ENCODE measurements at regions not wholly inside any gene's neighbourhood (a gene's known extent, or its start where the extent isn't known, plus 50 kb on each side); places are given as distances from the start of the nearest gene placed in this dataset.
"Not testable (repeated sequence)": the region's sequence is repeated elsewhere in the genome, so short reads cannot be mapped to it uniquely, and the experiment has no call there.

GRCh38 chr13:58704953-58705352 is 1073.4 kb downstream of the PCDH17 start:
- H3K4me2 ChIP-seq (ENCODE audit: low read length): no peak overlapping the region
- no peaks in the 10 kb centered on the region for H3K9me2 ChIP-seq (replicated peaks; ENCODE audit: control insufficient read depth, low read length)
- no peaks in the 10 kb centered on the region for H3K79me2 ChIP-seq (ENCODE audit: control insufficient read depth, low read length)
- no peaks in the 10 kb centered on the region for H4K20me1 ChIP-seq (ENCODE audit: control insufficient read depth, insufficient read depth, low read depth, low read length)
- TF ChIP-seq CTCF (IDR thresholded peaks at IDR 0.05; ENCODE audit: low read depth, low read length, poor library complexity, severe bottlenecking) (no peak), EZH2phosphoT487 (IDR thresholded peaks at IDR 0.05; ENCODE audit: borderline replicate concordance, low read length) (no peak)
- H3K36me3 ChIP-seq (ENCODE audit: control insufficient read depth, low read length): no peaks in the 10 kb centered on the region
- no peaks in the 10 kb centered on the region for H3K9me3 ChIP-seq (ENCODE audit: control insufficient read depth, insufficient read depth, low read length)
- no peaks in the 10 kb centered on the region for H3K27me3 ChIP-seq (ENCODE audit: control insufficient read depth, low read length)
- H3K27ac ChIP-seq (ENCODE audit: low read depth, low read length): no peak overlapping the region
- H3F3A ChIP-seq (ENCODE audit: control insufficient read depth, insufficient read depth): no peaks in the 10 kb centered on the region
- no peak overlapping the region for H3K4me3 ChIP-seq (ENCODE audit: low read length)
- no peaks in the 10 kb centered on the region for H3K4me1 ChIP-seq (ENCODE audit: control insufficient read depth, low read length)

GRCh38 chr13:58706421-58706820 is 1074.9 kb downstream of the PCDH17 start:
- Histone ChIP-seq H4K20me1 (ENCODE audit: control insufficient read depth, insufficient read depth, low read depth, low read length) (no peaks in the 10 kb centered on the region), H3K27ac (ENCODE audit: low read depth, low read length) (no peak overlapping the region), H3K4me3 (ENCODE audit: low read length) (no peak overlapping the region), H3K9me2 (replicated peaks; ENCODE audit: control insufficient read depth, low read length) (no peaks in the 10 kb centered on the region), H3K9me3 (ENCODE audit: control insufficient read depth, insufficient read depth, low read length) (no peaks in the 10 kb centered on the region), H3K79me2 (ENCODE audit: control insufficient read depth, low read length) (no peaks in the 10 kb centered on the region), H3F3A (ENCODE audit: control insufficient read depth, insufficient read depth) (no peaks in the 10 kb centered on the region), H3K4me1 (ENCODE audit: control insufficient read depth, low read length) (no peaks in the 10 kb centered on the region), H3K36me3 (ENCODE audit: control insufficient read depth, low read length) (no peaks in the 10 kb centered on the region), H3K27me3 (ENCODE audit: control insufficient read depth, low read length) (no peaks in the 10 kb centered on the region), H3K4me2 (ENCODE audit: low read length) (no peak overlapping the region)
- no peak for TF ChIP-seq EZH2phosphoT487 (IDR thresholded peaks at IDR 0.05; ENCODE audit: borderline replicate concordance, low read length)
- no peak for TF ChIP-seq CTCF (IDR thresholded peaks at IDR 0.05; ENCODE audit: low read depth, low read length, poor library complexity, severe bottlenecking)

- no peak overlapping the region for H3K4me2 ChIP-seq (ENCODE audit: low read length)
- H4K20me1 ChIP-seq (ENCODE audit: control insufficient read depth, insufficient read depth, low read depth, low read length): no peaks in the 10 kb centered on the region
- no peaks in the 10 kb centered on the region for H3K27me3 ChIP-seq (ENCODE audit: control insufficient read depth, low read length)
- no peaks in the 10 kb centered on the region for H3K36me3 ChIP-seq (ENCODE audit: control insufficient read depth, low read length)
- H3K4me1 ChIP-seq (ENCODE audit: control insufficient read depth, low read length): no peaks in the 10 kb centered on the region
- no peak overlapping the region for H3K4me3 ChIP-seq (ENCODE audit: low read length)
- no peaks in the 10 kb centered on the region for H3F3A ChIP-seq (ENCODE audit: control insufficient read depth, insufficient read depth)
- no peak overlapping the region for H3K27ac ChIP-seq (ENCODE audit: low read depth, low read length)
- H3K9me2 ChIP-seq (replicated peaks; ENCODE audit: control insufficient read depth, low read length): no peaks in the 10 kb centered on the region
- TF ChIP-seq CTCF (IDR thresholded peaks at IDR 0.05; ENCODE audit: low read depth, low read length, poor library complexity, severe bottlenecking) (no peak), EZH2phosphoT487 (IDR thresholded peaks at IDR 0.05; ENCODE audit: borderline replicate concordance, low read length) (no peak)
- H3K9me3 ChIP-seq (ENCODE audit: control insufficient read depth, insufficient read depth, low read length): no peaks in the 10 kb centered on the region
- no peaks in the 10 kb centered on the region for H3K79me2 ChIP-seq (ENCODE audit: control insufficient read depth, low read length)
Observed at GRCh38 chr13:58712191-58712590, 1080.6 kb downstream of the PCDH17 start.

- not testable (repeated sequence) for H3K79me2 ChIP-seq (ENCODE audit: control insufficient read depth, low read length); H4K20me1 ChIP-seq (ENCODE audit: control insufficient read depth, insufficient read depth, low read depth, low read length); H3K4me1 ChIP-seq (ENCODE audit: control insufficient read depth, low read length); H3K27ac ChIP-seq (ENCODE audit: low read depth, low read length); H3K36me3 ChIP-seq (ENCODE audit: control insufficient read depth, low read length); H3F3A ChIP-seq (ENCODE audit: control insufficient read depth, insufficient read depth); H3K27me3 ChIP-seq (ENCODE audit: control insufficient read depth, low read length); H3K4me2 ChIP-seq (ENCODE audit: low read length); H3K9me2 ChIP-seq (replicated peaks; ENCODE audit: control insufficient read depth, low read length); H3K9me3 ChIP-seq (ENCODE audit: control insufficient read depth, insufficient read depth, low read length); H3K4me3 ChIP-seq (ENCODE audit: low read length)
Observed at GRCh38 chr13:58714016-58714415, 1082.5 kb downstream of the PCDH17 start.

Data from DOHH2 (cell line).